IPS-18c (cell line): ENCODE measurements at regions not wholly inside any gene's neighbourhood (a gene's known extent, or its start where the extent isn't known, plus 50 kb on each side); places are given as distances from the start of the nearest gene placed in this dataset.
"Not testable (repeated sequence)": the region's sequence is repeated elsewhere in the genome, so short reads cannot be mapped to it uniquely, and the experiment has no call there.

Experiments used
- H3K4me3 ChIP-seq: 2 replicates; pipeline ENCODE4 v1.7.0; 2013; ENCODE audit warnings: low read depth, mild to moderate bottlenecking, low read length, moderate library complexity; ENCODE audit not compliant: insufficient read depth
- H3K9me3 ChIP-seq: one replicate; pipeline ENCODE4 v1.6.1; 2013; ENCODE audit warnings: mild to moderate bottlenecking, low read length, moderate library complexity; ENCODE audit not compliant: control insufficient read depth, insufficient read depth

DNA sequence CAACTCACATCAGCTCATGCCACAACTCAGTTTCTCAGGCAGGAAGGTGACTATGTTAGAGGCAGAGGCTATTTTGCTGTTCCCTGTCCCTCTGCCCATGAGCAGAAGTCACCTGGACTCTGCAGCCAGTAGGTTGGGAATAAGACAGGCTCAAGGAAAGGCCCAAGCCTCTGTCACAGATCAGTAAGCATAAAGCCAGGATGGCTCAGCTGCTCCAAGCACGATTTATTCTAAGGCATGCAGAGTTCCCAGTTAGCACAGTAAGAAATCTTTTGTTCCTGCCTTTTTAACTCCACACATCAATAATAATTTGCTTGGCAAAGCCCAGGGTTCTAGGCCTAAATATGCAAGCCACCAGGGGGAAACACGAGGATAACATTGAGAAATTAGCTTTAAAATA, 249.0 kb upstream of the ADRA1B start:
- Histone ChIP-seq H3K9me3 (peaks cover 2% of the 10 kb centered on the region), H3K4me3 (no peak overlapping the region)

DNA sequence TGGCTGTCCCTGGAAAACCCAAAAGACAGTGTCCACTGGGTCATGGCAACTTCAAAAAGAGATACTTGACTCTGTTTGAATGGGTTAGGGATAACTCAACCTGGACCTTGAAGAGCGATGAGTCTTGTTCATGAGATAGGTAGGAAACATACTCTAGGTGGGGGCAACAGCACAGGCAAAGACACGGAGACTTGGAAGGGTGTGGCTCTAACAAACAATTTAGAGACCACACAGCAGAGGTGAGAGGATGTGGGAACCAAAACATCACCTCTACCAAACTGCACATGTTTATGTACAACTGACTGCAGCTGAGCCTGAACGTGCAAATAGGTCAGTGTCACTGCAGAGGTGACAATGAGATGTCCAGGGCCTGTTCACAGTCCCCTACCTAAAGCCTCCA, 247.7 kb upstream of the ADRA1B start:
- Histone ChIP-seq H3K9me3 (peaks cover 2% of the 10 kb centered on the region), H3K4me3 (no peak overlapping the region)

DNA sequence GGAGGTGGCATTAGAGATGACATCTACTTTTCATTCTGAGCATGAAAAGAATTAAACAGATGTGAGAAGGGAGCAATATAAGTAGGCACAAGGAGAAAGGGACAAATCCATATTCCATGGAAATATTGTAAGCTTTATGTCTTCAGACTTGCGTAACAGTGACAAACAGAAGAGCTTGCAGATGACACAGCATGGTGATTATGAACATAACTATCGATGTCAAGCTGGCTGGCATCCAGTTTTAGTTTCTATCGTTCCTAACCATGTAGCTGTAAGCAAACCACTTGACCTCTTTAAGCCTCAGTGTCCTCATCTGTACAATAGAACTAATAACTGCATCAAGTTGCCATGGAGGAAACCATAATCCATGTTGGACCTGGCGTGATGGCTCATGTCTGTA, 246.7 kb upstream of the ADRA1B start:
- H3K9me3 ChIP-seq = peaks cover 2% of the 10 kb centered on the region
- H3K4me3 ChIP-seq = no peak overlapping the region

DNA sequence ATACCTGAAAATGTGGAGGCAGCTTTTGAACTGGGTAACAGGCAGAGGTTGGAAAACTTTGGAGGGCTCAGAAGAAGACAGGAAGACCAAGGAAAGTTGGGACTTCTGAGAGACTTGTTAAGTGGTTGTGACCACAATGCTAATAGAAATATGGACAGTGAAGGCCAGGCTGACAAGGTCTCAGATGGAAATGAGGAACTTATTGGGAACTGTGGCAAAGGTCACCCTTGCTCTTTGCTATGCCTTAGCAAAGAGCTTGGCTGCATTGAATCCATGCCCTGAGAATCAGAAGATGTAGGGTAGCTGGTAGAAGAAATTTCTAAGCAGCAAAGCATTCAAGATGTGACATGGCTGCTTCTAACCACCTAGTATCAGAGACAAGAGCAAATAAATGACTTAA, 244.4 kb upstream of the ADRA1B start:
- peaks cover 2% of the 10 kb centered on the region for H3K9me3 ChIP-seq
- no peak overlapping the region for H3K4me3 ChIP-seq

DNA sequence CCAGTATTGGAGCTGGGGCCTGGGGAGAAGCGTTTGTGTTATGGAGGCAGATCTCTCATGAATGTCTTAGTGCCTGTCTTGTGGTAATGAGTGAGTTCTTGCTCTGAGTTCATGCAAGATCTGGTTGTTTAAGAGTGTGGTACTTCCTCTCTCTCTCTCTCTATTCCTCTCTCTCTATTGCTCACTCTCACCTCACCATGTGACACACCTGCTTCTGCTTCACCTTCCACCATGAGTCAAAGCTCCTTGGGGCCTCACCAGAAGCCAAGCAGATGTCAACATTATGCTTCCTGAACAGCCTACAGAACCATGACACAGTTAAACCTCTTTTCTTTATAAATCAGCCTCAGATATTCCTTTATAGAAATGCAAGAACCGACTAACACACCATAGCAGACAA, 242.7 kb upstream of the ADRA1B start:
- H3K4me3 ChIP-seq = no peak overlapping the region
- no peaks in the 10 kb centered on the region for H3K9me3 ChIP-seq

DNA sequence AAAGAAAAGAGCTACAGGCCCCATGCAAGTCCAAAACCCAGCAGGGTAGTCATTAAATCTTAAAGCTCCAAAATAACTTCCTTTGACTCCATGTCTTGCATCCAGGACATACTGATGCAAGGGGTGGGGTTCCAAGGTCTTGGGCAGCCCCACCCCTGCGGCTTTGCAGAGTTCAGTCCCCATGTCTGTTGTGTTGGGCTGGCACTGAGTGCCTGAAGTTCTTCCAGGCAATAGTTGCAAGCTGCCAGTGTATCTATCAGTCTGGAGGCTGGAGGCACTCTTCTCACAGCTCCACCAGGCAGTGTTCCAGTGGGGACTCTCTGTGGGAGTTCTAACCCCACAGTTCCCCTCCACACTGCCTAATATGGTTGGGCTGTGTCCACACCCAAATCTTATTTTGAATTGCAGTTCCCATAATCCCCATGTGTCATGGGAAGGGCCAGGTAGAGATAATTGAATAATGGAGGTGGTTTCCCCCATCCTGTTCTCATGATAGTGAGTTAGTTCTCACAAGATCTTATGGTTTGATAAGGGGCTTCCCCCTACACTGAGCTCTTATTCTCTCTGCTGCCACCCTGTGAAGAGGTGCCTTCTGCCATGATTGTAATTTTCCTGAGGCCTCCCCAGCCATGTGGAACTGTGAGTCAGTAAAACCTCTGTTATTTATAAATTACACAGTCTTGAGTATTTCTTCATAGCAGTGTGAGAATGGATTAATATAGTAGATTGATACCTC, 237.5 kb upstream of the ADRA1B start:
- Histone ChIP-seq H3K9me3 (peaks cover 4% of the 10 kb centered on the region), H3K4me3 (no peak overlapping the region)

DNA sequence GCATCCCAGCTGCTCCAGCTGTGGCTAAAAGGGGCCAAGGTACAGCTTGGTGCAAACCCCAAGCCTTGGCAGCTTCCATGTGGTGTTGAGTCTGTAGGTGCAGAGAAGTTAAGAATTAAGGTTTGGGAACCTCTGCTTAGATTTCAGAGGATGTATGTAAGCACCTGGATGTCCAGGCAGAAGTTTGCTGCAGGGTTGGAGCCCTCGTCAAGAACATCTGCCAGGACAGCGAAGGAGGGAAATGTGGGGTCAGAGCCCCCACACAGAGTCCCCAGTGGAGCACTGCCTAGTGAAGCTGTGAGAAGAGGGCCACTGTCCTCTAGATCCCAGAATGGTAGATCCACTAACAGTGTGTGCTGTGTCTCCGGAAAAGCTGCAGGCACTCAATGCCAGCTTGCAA, 236.2 kb upstream of the ADRA1B start:
- H3K9me3 ChIP-seq = peaks cover 4% of the 10 kb centered on the region
- H3K4me3 ChIP-seq = no peak overlapping the region

DNA sequence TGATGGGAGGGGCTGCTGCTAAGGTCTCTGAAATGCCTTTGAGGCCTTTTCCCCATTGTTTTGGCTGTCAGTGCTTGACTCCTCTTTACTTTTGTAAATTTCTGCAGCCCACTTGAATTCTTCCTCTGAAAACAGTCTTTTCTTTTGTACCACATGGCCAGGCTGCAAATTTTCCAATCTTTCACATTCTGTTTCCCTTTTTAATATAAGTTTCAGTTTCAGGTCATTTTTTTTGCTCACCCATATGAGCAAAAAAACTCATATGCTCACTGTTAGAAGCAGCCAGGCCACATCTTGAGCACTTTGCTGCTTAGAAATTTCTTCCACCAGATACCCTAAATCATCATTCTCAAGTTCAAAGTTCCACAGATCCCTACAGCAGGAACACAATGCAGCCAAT, 234.6 kb upstream of the ADRA1B start:
- Histone ChIP-seq H3K4me3 (no peak overlapping the region), H3K9me3 (peaks cover 4% of the 10 kb centered on the region)

DNA sequence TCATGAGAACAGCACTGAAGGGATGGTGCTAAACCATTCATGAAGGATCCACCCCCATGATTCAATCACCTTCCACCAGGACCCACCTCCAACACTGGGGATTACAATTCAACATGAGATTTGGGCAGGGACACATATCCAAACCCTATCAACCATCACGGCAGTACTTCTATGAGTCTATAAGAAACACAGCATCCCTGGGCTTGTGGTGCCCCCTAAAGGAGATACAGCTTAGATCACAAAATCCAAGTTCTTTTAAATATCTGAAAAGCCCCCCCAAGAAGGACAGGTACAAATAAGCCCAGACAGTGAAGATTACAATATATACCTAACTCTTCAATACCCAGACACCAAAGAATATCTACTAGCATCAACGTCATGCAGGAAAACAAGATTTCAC, 233.7 kb upstream of the ADRA1B start:
- H3K9me3 ChIP-seq = peaks cover 4% of the 10 kb centered on the region
- no peak overlapping the region for H3K4me3 ChIP-seq

DNA sequence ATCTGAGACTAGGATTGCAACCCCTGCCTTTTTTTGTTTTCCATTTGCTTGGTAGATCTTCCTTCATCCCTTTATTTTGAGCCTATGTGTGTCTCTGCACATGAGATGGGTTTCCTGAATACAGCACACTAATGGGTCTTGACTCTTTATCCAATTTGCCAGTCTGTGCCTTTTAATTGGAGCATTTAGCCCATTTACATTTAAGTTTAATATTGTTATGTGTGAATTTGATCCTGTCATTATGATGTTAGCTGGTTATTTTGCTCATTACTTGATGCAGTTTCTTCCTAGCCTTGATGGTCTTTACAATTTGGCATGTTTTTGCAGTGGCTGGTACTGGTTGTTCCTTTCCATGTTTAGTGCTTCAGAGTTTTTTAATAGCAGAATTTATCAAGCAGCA, 228.4 kb upstream of the ADRA1B start:
- not testable (repeated sequence) for H3K9me3 ChIP-seq, H3K4me3 ChIP-seq

DNA sequence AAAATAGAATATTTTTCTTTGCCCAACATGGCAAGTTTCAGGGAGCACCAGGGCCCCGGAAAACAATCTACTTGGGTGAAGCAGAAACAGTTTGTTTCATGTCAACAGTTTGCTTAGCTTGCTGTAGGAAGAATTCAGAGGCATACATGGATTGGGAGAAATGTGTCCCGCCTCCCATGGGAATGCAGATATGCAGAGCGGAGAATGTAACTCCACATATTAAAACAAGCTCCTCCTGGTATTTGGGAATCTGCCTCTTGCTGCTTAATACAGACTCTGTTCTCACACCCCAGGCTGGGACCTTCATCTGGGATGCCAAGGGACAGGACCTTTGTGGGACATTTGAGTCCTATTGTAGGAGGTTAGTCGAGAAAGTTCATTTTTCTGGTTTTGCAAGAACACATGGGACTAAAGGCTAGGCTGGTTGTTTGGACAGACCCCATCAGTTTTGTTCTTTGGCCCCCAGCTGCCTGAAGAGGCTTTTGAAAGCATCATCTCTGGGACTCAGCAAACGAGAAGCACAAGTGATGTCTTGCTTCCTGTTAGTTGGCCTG, 220.5 kb upstream of the ADRA1B start:
- H3K4me3 ChIP-seq = no peak overlapping the region
- H3K9me3 ChIP-seq = no peaks in the 10 kb centered on the region

DNA sequence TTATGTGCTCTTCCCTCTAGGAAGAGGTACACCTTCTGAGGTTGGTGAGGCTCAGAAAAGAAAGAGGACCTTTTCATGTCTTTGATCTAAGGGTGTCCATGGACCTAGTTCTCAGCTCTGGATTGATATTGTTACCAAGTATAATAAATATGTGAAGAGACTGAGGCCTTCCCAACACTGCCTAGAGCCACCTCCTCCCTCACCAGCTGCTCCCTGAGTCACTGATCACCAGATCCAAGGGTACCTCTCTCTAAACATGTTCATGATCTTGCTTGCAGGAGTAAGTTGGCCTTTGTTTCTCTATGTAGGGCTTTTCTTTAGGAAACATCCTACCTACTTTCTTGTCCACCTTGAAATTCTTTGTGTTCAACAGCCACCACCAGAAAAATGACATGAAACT, 218.8 kb upstream of the ADRA1B start:
- H3K4me3 ChIP-seq = no peak overlapping the region
- H3K9me3 ChIP-seq = no peaks in the 10 kb centered on the region

DNA sequence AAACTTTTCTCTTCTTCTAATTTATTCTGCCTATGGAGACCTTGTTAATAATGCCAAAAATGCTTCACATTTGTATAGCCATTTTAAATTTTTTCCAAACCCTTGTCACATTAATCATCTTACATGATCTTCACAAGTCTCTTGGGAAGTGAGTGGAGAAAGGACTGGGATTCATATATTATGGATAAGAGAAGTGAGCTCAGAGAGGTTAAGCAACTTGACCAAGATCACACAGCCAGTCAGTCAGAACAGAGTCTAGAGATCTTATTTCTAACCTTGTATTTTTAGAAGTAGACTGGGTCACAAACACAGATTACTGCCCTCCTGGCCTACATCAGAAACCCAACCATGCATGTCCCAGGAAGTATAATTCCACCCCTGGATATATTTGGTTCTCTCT, 218.0 kb upstream of the ADRA1B start:
- Histone ChIP-seq H3K9me3 (no peaks in the 10 kb centered on the region), H3K4me3 (no peak overlapping the region)

DNA sequence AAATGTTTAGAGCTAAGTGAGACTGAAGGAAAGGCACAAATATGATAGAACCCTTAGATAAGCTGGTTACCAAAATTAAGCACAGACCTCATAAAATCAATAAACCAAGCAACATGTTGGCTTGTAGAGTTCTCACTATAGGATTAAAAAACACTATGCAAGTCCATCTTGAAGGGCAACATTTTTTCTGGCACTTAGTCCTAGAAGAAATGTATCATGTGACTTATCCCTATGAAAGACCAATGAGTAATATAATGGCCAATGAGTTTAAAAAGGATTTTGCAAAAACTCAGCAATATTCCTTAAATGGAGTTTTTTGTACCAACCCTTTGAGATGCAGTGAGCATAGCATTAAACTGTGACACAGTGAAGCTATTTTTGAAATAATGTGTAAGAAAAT, 216.3 kb upstream of the ADRA1B start:
- Histone ChIP-seq H3K4me3 (no peak overlapping the region), H3K9me3 (no peaks in the 10 kb centered on the region)

DNA sequence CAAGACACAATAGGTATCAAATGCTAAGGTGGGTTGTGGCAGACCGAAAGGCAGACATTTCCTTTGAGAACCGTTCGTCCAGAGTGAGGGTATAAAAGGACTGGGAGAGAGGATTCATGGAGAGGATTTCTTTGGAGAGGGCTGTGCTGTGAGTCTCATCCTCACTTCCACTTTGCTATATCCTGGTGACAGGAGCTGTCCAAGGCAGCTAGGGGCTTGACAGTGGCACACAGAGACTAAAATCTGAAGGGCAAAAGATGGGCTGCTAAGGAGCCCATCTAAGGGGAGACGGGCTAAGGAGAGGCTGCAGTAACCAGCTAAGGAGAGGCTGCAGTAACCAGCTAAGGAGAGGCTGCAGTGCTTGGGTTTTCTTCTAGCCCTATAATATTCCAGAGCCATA, 214.0 kb upstream of the ADRA1B start:
- H3K9me3 ChIP-seq = no peaks in the 10 kb centered on the region
- no peak overlapping the region for H3K4me3 ChIP-seq

DNA sequence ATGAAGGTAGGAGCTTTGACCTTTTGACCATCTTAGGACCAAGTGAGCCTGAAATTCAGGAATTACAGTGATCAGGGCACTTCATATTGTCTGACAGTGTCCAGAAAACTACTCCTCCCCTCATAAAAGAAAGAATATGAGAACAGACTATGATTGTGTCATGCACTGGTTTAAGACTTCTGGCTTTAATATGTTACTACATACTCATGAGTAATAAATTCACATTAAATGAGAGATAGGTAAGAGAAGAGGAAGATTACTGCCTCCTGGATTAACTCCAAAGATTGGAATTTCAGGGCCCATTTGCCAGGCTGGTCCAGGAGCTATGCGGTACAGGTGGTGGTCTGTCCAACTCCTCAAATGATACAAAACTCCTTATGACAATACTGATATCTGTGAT, 213.5 kb upstream of the ADRA1B start:
- Histone ChIP-seq H3K9me3 (no peaks in the 10 kb centered on the region), H3K4me3 (no peak overlapping the region)

DNA sequence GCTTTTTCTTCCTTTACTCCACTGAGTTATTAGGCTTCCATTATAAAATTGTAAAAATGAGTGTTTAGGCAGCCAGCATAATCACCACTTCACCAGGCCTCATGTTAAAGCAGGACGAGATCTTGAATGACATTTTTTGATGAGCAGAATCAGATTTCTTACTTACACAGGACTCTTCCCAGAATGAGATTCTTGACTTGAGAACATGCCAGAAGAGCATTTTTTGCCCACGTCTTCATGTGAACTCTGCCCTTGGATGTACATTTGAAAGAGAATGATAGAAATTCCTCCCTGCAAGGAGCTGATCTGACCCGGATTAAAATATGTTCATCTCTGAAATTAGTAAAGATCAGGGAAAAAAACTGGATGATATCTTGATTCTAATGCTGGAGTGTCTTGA, 212.1 kb upstream of the ADRA1B start:
- no peaks in the 10 kb centered on the region for H3K9me3 ChIP-seq
- no peak overlapping the region for H3K4me3 ChIP-seq

DNA sequence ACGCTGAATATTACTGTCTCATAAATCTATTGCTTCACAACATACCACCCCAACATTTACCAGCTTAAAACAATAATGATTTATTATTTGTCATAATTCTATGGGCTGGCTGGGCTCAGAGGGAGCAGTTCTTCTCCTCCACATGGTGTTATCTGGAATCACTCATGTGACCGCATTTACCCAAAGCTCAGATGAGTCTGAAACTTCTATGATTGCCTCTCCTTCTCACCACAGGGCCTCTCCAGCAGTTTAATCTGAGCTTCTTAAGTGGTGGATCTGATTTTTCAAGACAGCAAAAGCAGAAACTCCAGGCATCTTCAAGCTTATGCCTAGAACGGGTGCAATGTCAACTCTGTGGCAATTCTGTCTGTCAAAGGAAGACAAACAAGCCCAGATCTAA, 210.3 kb upstream of the ADRA1B start:
- Histone ChIP-seq H3K9me3 (no peaks in the 10 kb centered on the region), H3K4me3 (no peak overlapping the region)

DNA sequence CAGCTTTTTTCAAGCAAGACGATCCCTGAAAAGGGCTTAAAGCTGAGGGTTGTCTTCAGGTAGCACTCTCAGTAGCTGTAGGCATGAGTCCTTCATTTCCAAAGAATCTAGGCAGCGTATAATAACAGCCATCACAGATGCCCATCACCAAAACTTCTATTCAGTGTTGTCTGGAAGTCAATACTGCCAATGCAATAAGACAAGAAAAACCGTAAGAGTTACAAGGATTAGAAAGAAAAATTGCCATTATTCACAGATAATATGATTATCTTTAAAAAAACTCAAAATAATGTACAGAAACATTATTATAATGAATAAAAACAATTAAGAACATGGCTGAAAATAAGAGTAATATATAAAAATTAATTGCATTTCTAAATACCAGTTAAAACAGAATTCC, 208.2 kb upstream of the ADRA1B start:
- Histone ChIP-seq H3K9me3 (no peaks in the 10 kb centered on the region), H3K4me3 (no peak overlapping the region)
